Vagina (tissue), 2 donors: ENCODE measurements at regions not wholly inside any gene's neighbourhood (a gene's known extent, or its start where the extent isn't known, plus 50 kb on each side); places are given as distances from the start of the nearest gene placed in this dataset.
"Not testable (repeated sequence)": the region's sequence is repeated elsewhere in the genome, so short reads cannot be mapped to it uniquely, and the experiment has no call there.

Experiments used
- DNase-seq, 2 donors: peaks; one replicate each; pipeline ENCODE4 v3.0.0-alpha.2; 2017; ENCODE audit errors: extremely low spot score in 2 of 2
- H3K27ac ChIP-seq: fragments of 200-600 bp; sonication (generic); one replicate; pipeline ENCODE4 v1.5.1; 2019
- H3K27me3 ChIP-seq: fragments of 200-600 bp; sonication (generic); one replicate; pipeline ENCODE4 v1.5.1; 2019
- H3K36me3 ChIP-seq, 2 donors: fragments of 200-600 bp; sonication (generic); one replicate each; pipeline ENCODE4 v1.5.1; 2017 to 2019
- H3K4me1 ChIP-seq: fragments of 200-600 bp; sonication (generic); one replicate; pipeline ENCODE4 v1.5.1; 2019
- H3K4me3 ChIP-seq, 2 donors: fragments of 200-600 bp; sonication (generic); 1 replicate in 1 of 2; 2 replicates in 1 of 2; pipeline ENCODE4 v1.5.1; 2016 to 2019
- H3K9me3 ChIP-seq: fragments of 200-600 bp; sonication (generic); one replicate; pipeline ENCODE4 v1.5.1; 2019
- intact Hi-C: fragments of 100-400 bp; cut with DNase I; formaldehyde crosslinking; loops from one replicate; pipeline ENCODE4 v1.15.1; 2023

- H3K4me3 ChIP-seq, intact Hi-C loops, DNase-seq, H3K9me3 ChIP-seq, H3K27ac ChIP-seq, H3K27me3 ChIP-seq, H3K4me1 ChIP-seq, H3K36me3 ChIP-seq: not testable (repeated sequence)
These were observed 180.9 kb downstream of the CEP170 start for GRCh38 chr1:243074224-243074623.

GRCh38 chr1:243067056-243067455 is 188.0 kb downstream of the CEP170 start:
- intact Hi-C loops, DNase-seq, H3K9me3 ChIP-seq, H3K27ac ChIP-seq, H3K4me1 ChIP-seq, H3K27me3 ChIP-seq, H3K36me3 ChIP-seq, H3K4me3 ChIP-seq: not testable (repeated sequence)

- H3K27me3 ChIP-seq, H3K9me3 ChIP-seq, H3K36me3 ChIP-seq, DNase-seq, H3K27ac ChIP-seq, H3K4me3 ChIP-seq, intact Hi-C loops, H3K4me1 ChIP-seq: not testable (repeated sequence)
These were observed 193.1 kb downstream of the CEP170 start for GRCh38 chr1:243061965-243062364.

- H3K27me3 ChIP-seq, H3K4me3 ChIP-seq, H3K4me1 ChIP-seq, H3K9me3 ChIP-seq, H3K36me3 ChIP-seq, H3K27ac ChIP-seq, DNase-seq, intact Hi-C loops: not testable (repeated sequence)
These were observed 199.6 kb downstream of the CEP170 start for GRCh38 chr1:243055510-243055909.

- H3K4me1 ChIP-seq, H3K36me3 ChIP-seq, intact Hi-C loops, H3K27me3 ChIP-seq, H3K9me3 ChIP-seq, DNase-seq, H3K27ac ChIP-seq, H3K4me3 ChIP-seq: not testable (repeated sequence)
These were observed 200.0 kb downstream of the CEP170 start for GRCh38 chr1:243055091-243055490.

GRCh38 chr1:243054681-243055080 is 200.4 kb downstream of the CEP170 start:
- intact Hi-C loops, H3K36me3 ChIP-seq, H3K4me1 ChIP-seq, H3K27ac ChIP-seq, H3K27me3 ChIP-seq, DNase-seq, H3K4me3 ChIP-seq, H3K9me3 ChIP-seq: not testable (repeated sequence)

GRCh38 chr1:243053048-243053447 is 202.0 kb downstream of the CEP170 start:
- DNase-seq, H3K36me3 ChIP-seq, intact Hi-C loops, H3K27me3 ChIP-seq, H3K4me1 ChIP-seq, H3K27ac ChIP-seq, H3K9me3 ChIP-seq, H3K4me3 ChIP-seq: not testable (repeated sequence)

GRCh38 chr1:243050613-243051012 is 204.5 kb downstream of the CEP170 start:
- intact Hi-C loops, result not testable (repeated sequence)

GRCh38 chr1:243049716-243050115 is 205.4 kb downstream of the CEP170 start:
- H3K4me3 ChIP-seq, intact Hi-C loops, H3K27me3 ChIP-seq, H3K9me3 ChIP-seq, H3K4me1 ChIP-seq, H3K27ac ChIP-seq, H3K36me3 ChIP-seq, DNase-seq: not testable (repeated sequence)

More at GRCh38 chr1:243050613-243051012, 204.5 kb downstream of the CEP170 start:
- not testable (repeated sequence) for DNase-seq, H3K4me1 ChIP-seq, H3K4me3 ChIP-seq, H3K27me3 ChIP-seq, H3K36me3 ChIP-seq, H3K27ac ChIP-seq, H3K9me3 ChIP-seq

GRCh38 chr1:243021365-243021764 is 233.7 kb downstream of the CEP170 start:
- H3K27ac ChIP-seq, H3K9me3 ChIP-seq, H3K27me3 ChIP-seq, H3K4me3 ChIP-seq, H3K4me1 ChIP-seq, DNase-seq, intact Hi-C loops, H3K36me3 ChIP-seq: not testable (repeated sequence)

- H3K27ac ChIP-seq, H3K27me3 ChIP-seq, H3K4me1 ChIP-seq, H3K36me3 ChIP-seq, DNase-seq, H3K9me3 ChIP-seq, H3K4me3 ChIP-seq, intact Hi-C loops: not testable (repeated sequence)
These were observed 235.9 kb downstream of the CEP170 start for GRCh38 chr1:243019030-243019635.

- H3K4me3 ChIP-seq, DNase-seq, H3K27ac ChIP-seq, H3K4me1 ChIP-seq, H3K9me3 ChIP-seq, H3K27me3 ChIP-seq, intact Hi-C loops, H3K36me3 ChIP-seq: not testable (repeated sequence)
These were observed 244.4 kb downstream of the CEP170 start for GRCh38 chr1:243010719-243011118.

GRCh38 chr1:243001003-243001402 is 254.1 kb downstream of the CEP170 start:
- intact Hi-C loops, H3K36me3 ChIP-seq, H3K9me3 ChIP-seq, H3K4me1 ChIP-seq, H3K27me3 ChIP-seq, DNase-seq, H3K27ac ChIP-seq, H3K4me3 ChIP-seq: not testable (repeated sequence)

- H3K4me1 ChIP-seq, H3K27me3 ChIP-seq, H3K36me3 ChIP-seq, intact Hi-C loops, DNase-seq, H3K27ac ChIP-seq, H3K4me3 ChIP-seq, H3K9me3 ChIP-seq: not testable (repeated sequence)
These were observed 262.3 kb downstream of the CEP170 start for GRCh38 chr1:242992776-242993175.
